Right atrium auricular region (tissue), 2 donors: ENCODE measurements at regions not wholly inside any gene's neighbourhood (a gene's known extent, or its start where the extent isn't known, plus 50 kb on each side); places are given as distances from the start of the nearest gene placed in this dataset.

Experiments used
- DNase-seq: peaks from one replicate; pipeline ENCODE4 v3.0.0-alpha.2; 2019; ENCODE audit warnings: low spot score
- H3K27ac ChIP-seq, 2 donors: fragments of 200-600 bp; sonication (generic); 1 replicate in 1 of 2; 2 replicates in 1 of 2; pipeline ENCODE4 v1.5.1; 2016 to 2019
- H3K27me3 ChIP-seq, 2 donors: fragments of 200-600 bp; sonication (generic); one replicate each; pipeline versions ENCODE4 v1.5.1 to v1.6.0; 2017 to 2019
- H3K36me3 ChIP-seq: fragments of 200-600 bp; sonication (generic); one replicate; pipeline ENCODE4 v1.5.1; 2016
- H3K4me1 ChIP-seq, 2 donors: fragments of 200-600 bp; sonication (generic); one replicate each; pipeline versions ENCODE4 v1.5.1 to v1.6.0; 2017 to 2019
- H3K4me3 ChIP-seq, 2 donors: fragments of 200-600 bp; sonication (generic); 1 replicate in 1 of 2; 2 replicates in 1 of 2; pipeline ENCODE4 v1.5.1; 2017 to 2019; ENCODE audit warnings: mild to moderate bottlenecking in 1 of 2, moderate library complexity in 1 of 2
- H3K9me3 ChIP-seq, 2 donors: fragments of 200-600 bp; sonication (generic); one replicate each; pipeline ENCODE4 v1.5.1; 2019
- TF ChIP-seq, protein P1 (sequence below), 2 donors: fragments of 200-600 bp; sonication (generic); IDR thresholded peaks; one replicate each; pipeline ENCODE4 v1.5.1; 2019; ENCODE audit warnings: antibody characterized with exemption in 2 of 2

DNA sequence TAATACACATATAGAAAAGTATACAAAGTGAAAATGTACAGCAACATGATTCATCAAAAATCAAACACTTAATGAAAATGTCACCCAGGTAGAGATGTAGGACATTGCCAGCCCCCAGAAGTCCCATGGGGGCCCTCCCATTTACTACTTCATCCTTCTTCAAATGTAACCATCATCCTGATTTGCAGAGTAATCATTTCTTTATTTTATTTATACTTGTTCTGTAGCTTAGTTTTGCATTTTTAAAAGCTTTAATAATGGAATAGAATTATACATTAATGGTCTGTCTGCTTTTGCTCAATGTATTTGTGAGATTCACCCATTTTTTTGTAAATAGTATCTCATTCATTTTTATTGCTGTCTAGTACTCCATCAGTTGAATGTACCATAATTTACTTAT lies 96.8 kb upstream of the CD55 start:
- Histone ChIP-seq H3K9me3 (no peaks in the 10 kb centered on the region), H3K27me3 (no peaks in the 10 kb centered on the region), H3K27ac (no peak overlapping the region), H3K4me1 (no peaks in the 10 kb centered on the region), H3K4me3 (no peak overlapping the region), H3K36me3 (no peaks in the 10 kb centered on the region)
- DNase-seq, result no peak
- TF ChIP-seq, protein P1, sequence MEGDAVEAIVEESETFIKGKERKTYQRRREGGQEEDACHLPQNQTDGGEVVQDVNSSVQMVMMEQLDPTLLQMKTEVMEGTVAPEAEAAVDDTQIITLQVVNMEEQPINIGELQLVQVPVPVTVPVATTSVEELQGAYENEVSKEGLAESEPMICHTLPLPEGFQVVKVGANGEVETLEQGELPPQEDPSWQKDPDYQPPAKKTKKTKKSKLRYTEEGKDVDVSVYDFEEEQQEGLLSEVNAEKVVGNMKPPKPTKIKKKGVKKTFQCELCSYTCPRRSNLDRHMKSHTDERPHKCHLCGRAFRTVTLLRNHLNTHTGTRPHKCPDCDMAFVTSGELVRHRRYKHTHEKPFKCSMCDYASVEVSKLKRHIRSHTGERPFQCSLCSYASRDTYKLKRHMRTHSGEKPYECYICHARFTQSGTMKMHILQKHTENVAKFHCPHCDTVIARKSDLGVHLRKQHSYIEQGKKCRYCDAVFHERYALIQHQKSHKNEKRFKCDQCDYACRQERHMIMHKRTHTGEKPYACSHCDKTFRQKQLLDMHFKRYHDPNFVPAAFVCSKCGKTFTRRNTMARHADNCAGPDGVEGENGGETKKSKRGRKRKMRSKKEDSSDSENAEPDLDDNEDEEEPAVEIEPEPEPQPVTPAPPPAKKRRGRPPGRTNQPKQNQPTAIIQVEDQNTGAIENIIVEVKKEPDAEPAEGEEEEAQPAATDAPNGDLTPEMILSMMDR (IDR thresholded peaks at IDR 0.05), result no peak

GRCh38 chr1:207227131-207227630 lies 94.3 kb upstream of the CD55 start:
- Histone ChIP-seq H3K9me3 (no peaks in the 10 kb centered on the region), H3K36me3 (no peaks in the 10 kb centered on the region), H3K27ac (no peak overlapping the region), H3K4me3 (no peak overlapping the region), H3K27me3 (no peaks in the 10 kb centered on the region), H3K4me1 (no peaks in the 10 kb centered on the region)
- no peak for DNase-seq
- TF ChIP-seq, protein P1 (IDR thresholded peaks at IDR 0.05), result no peak

DNA sequence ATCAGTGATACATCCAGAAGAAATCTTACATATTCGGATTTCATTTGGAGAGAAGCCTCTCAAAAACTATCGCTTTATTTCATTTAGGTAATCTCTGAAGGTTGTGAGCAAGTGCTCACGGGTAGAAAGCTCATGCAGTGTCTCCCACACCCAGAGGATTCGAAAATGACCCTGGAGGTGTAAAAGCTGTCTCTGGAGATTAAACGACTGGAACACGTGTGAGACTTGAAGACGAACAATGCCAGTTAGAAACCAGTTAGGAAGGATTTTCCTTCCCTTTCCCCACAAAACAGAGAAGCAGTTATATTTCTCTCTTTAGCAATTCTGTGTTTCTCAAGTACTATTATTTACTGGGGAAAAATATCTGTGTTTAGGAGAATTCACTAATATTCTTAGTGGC lies 92.5 kb upstream of the CD55 start:
- DNase-seq, result no peak
- Histone ChIP-seq H3K27ac (no peak overlapping the region), H3K9me3 (no peaks in the 10 kb centered on the region), H3K4me3 (no peak overlapping the region), H3K36me3 (no peaks in the 10 kb centered on the region), H3K27me3 (no peaks in the 10 kb centered on the region), H3K4me1 (no peaks in the 10 kb centered on the region)
- TF ChIP-seq, protein P1 (IDR thresholded peaks at IDR 0.05), result no peak

DNA sequence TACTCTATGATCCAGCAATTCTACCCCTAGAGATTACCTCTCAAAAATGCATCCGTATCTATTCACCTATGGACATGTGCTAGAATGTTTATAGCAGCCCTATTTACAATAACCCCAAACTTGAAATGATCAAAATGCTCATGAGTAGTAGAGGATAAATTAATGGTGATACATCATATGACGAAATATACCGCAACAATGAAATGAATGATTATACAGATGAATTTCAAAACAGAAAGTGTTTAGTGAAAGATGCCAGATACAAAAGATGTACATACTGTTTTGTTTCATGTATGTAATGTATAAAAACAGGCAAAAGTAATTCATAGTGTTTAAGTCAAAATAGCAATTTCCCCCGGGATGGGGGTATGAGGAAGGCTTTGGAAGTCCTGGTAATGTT lies 91.0 kb upstream of the CD55 start:
- H3K36me3 ChIP-seq, result no peaks in the 10 kb centered on the region
- H3K4me1 ChIP-seq, result no peaks in the 10 kb centered on the region
- no peaks in the 10 kb centered on the region for H3K9me3 ChIP-seq
- TF ChIP-seq, protein P1 (IDR thresholded peaks at IDR 0.05), result no peak
- H3K27me3 ChIP-seq, result no peaks in the 10 kb centered on the region
- no peak overlapping the region for H3K27ac ChIP-seq
- H3K4me3 ChIP-seq, result no peak overlapping the region
- DNase-seq, result no peak

- H3K9me3 ChIP-seq, result no peaks in the 10 kb centered on the region
- DNase-seq, result no peak
- H3K27me3 ChIP-seq, result no peaks in the 10 kb centered on the region
- H3K36me3 ChIP-seq, result no peaks in the 10 kb centered on the region
- no peak overlapping the region for H3K27ac ChIP-seq
- TF ChIP-seq, protein P1 (IDR thresholded peaks at IDR 0.05), result no peak
- no peak overlapping the region for H3K4me3 ChIP-seq
- no peaks in the 10 kb centered on the region for H3K4me1 ChIP-seq
Measured at GRCh38 chr1:207234690-207235089, 86.8 kb upstream of the CD55 start.

DNA sequence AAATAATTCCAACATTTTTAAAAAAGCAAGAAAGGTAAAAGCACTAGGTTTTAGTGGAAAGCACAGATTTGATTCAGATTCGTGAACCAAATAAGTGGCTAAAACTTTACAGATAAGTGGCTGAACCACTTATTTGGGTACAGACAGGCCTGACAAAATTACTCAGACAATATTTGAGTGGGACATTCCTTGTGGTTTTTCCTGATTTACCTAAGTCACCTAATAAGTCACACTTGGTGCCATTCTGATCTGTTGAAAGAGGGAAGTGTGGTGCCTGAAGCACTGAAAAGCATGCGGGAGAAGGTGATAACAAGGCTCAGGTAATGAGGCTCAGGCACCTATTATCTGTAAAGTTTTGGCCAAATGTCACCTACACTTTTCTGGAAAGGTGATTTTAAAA lies 81.6 kb upstream of the CD55 start:
- no peaks in the 10 kb centered on the region for H3K4me1 ChIP-seq
- DNase-seq, result no peak
- TF ChIP-seq, protein P1 (IDR thresholded peaks at IDR 0.05), result no peak
- no peaks in the 10 kb centered on the region for H3K27me3 ChIP-seq
- H3K36me3 ChIP-seq, result no peaks in the 10 kb centered on the region
- H3K9me3 ChIP-seq, result no peaks in the 10 kb centered on the region
- H3K4me3 ChIP-seq, result no peak overlapping the region
- H3K27ac ChIP-seq, result no peak overlapping the region
